ENCODE measurements at regions not wholly inside any gene's neighbourhood (a gene's known extent, or its start where the extent isn't known, plus 50 kb on each side); places are given as distances from the start of the nearest gene placed in this dataset.

DNA sequence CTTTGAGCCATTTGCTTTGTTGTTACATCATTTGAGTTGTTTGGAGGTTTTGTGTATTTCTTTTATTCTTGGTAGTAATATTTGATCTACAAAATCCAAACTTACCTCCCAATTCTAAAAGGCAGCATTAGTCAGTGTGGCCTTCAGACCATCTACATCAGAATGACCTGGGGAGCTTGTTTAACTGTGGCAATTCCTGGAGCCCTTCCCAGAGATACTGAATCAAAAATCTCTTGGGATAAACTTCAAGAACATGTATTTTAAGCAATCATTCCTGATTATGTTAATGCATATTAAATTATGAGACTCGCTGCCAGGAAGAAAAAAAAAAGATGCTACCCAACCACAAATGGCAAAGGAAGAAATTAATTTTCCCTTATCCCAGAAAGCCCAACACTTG, 268.9 kb upstream of the PDE4D start:
- peaks cover 0 to 9% of the 10 kb centered on the region in 2 experiments for H3K9me3 ChIP-seq (ENCODE audit: control insufficient read depth in 1 of 2, insufficient read depth in 1 of 2, low read length in 2 of 2)
- H3K4me1 ChIP-seq (ENCODE audit: insufficient read depth, low read length): no peaks in the 10 kb centered on the region
- DNase-seq: no peak
- no peak overlapping the region for H3K27ac ChIP-seq (ENCODE audit: low read depth in 1 of 2, low read length in 2 of 2)
- H3K27me3 ChIP-seq (ENCODE audit: control insufficient read depth in 1 of 2, insufficient read depth in 2 of 2, low read length in 2 of 2): no peaks in the 10 kb centered on the region
- H3K4me3 Mint-ChIP-seq: no peak overlapping the region
- no peak for ATAC-seq (ENCODE audit: poor library complexity)
- H3K4me1 Mint-ChIP-seq (ENCODE audit: low read depth): no peaks in the 10 kb centered on the region
- TF ChIP-seq, protein P1, sequence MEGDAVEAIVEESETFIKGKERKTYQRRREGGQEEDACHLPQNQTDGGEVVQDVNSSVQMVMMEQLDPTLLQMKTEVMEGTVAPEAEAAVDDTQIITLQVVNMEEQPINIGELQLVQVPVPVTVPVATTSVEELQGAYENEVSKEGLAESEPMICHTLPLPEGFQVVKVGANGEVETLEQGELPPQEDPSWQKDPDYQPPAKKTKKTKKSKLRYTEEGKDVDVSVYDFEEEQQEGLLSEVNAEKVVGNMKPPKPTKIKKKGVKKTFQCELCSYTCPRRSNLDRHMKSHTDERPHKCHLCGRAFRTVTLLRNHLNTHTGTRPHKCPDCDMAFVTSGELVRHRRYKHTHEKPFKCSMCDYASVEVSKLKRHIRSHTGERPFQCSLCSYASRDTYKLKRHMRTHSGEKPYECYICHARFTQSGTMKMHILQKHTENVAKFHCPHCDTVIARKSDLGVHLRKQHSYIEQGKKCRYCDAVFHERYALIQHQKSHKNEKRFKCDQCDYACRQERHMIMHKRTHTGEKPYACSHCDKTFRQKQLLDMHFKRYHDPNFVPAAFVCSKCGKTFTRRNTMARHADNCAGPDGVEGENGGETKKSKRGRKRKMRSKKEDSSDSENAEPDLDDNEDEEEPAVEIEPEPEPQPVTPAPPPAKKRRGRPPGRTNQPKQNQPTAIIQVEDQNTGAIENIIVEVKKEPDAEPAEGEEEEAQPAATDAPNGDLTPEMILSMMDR (IDR thresholded peaks at IDR 0.05): no peak
- no peak overlapping the region for H3K27ac Mint-ChIP-seq
- no peaks in the 10 kb centered on the region for H3K36me3 ChIP-seq (ENCODE audit: insufficient read depth, low read length)
- intact Hi-C loops (cut with DNase I, micrococcal nuclease): no loop called here
- no peaks in the 10 kb centered on the region for H3K9me3 Mint-ChIP-seq
- POLR2A ChIA-PET: no interaction called here
- no peak overlapping the region for H3K4me3 ChIP-seq (ENCODE audit: low read length)
- CTCF ChIA-PET: no interaction called here
- H3K36me3 Mint-ChIP-seq (ENCODE audit: low read depth): no peaks in the 10 kb centered on the region
- no peaks in the 10 kb centered on the region for H3K27me3 Mint-ChIP-seq

DNA sequence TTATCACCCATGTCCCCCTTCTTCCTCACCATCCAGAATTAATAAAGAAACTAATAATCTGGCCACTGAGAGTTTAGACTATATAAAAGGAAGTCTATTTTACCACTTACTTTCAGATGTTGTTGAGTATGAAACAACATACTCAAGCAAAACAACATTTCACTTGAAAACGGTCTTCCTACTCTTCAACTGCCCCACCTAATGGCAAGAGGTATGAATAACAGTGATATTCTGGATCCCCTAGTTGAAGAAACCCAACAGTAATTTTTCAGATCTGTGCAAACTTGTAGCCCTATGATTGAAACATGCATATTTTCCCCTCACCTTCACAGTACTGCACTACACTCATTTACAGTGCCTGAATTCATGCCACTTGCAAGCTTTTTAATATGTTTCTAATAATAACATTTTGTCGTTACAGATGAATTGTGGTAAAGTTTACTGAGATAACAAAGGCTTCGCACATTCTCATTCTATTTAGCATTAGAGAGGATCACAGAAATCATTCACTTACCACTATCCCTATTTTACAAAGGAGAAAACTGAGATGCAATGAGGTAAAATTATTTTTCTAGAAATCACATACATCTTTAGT, 267.9 kb upstream of the PDE4D start:
- POLR2A ChIA-PET: no interaction called here
- Histone ChIP-seq H3K9me3 (ENCODE audit: control insufficient read depth in 1 of 2, insufficient read depth in 1 of 2, low read length in 2 of 2) (peaks cover 0 to 5% of the 10 kb centered on the region in 2 experiments), H3K36me3 (ENCODE audit: insufficient read depth, low read length) (no peaks in the 10 kb centered on the region), H3K27me3 (ENCODE audit: control insufficient read depth in 1 of 2, insufficient read depth in 2 of 2, low read length in 2 of 2) (no peaks in the 10 kb centered on the region), H3K27ac (ENCODE audit: low read depth in 1 of 2, low read length in 2 of 2) (no peak overlapping the region), H3K4me1 (ENCODE audit: insufficient read depth, low read length) (no peaks in the 10 kb centered on the region), H3K4me3 (ENCODE audit: low read length) (no peak overlapping the region)
- H3K4me1 Mint-ChIP-seq (ENCODE audit: low read depth): no peaks in the 10 kb centered on the region
- CTCF ChIA-PET: no interaction called here
- TF ChIP-seq, protein P1 (IDR thresholded peaks at IDR 0.05): no peak
- H3K27me3 Mint-ChIP-seq: no peaks in the 10 kb centered on the region
- intact Hi-C loops (cut with DNase I, micrococcal nuclease): no loop called here
- DNase-seq (no peak), ATAC-seq (ENCODE audit: poor library complexity) (no peak)
- no peaks in the 10 kb centered on the region for H3K9me3 Mint-ChIP-seq
- H3K4me3 Mint-ChIP-seq: no peak overlapping the region
- no peaks in the 10 kb centered on the region for H3K36me3 Mint-ChIP-seq (ENCODE audit: low read depth)
- no peak overlapping the region for H3K27ac Mint-ChIP-seq

DNA sequence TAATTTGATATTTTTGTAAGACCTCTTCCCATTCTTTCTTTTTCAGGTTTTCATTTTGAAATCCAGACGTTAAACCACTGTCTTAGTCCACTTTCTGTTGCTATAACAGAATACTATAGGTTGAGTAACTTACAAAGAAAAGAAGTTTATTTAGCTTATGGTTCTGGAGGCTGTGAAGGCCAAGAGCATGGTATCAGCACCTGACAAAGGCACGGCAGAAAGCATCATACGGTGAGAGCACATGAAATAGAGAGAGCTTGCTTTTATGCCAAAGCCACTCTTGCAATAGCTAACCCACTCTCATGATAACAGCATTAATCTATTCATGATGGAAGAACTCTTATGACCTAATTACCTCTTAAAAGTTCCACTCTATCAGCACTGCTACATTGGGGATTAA, 255.6 kb upstream of the PDE4D start:
- Mint-ChIP-seq H3K27ac (no peak overlapping the region), H3K4me1 (ENCODE audit: low read depth) (no peaks in the 10 kb centered on the region), H3K27me3 (no peaks in the 10 kb centered on the region), H3K4me3 (no peak overlapping the region), H3K9me3 (peaks cover 4% of the 10 kb centered on the region), H3K36me3 (ENCODE audit: low read depth) (no peaks in the 10 kb centered on the region)
- Histone ChIP-seq H3K4me1 (ENCODE audit: insufficient read depth, low read length) (no peaks in the 10 kb centered on the region), H3K4me3 (ENCODE audit: low read length) (no peak overlapping the region), H3K36me3 (ENCODE audit: insufficient read depth, low read length) (no peaks in the 10 kb centered on the region), H3K27ac (ENCODE audit: low read depth in 1 of 2, low read length in 2 of 2) (no peak overlapping the region), H3K27me3 (ENCODE audit: control insufficient read depth in 1 of 2, insufficient read depth in 2 of 2, low read length in 2 of 2) (no peaks in the 10 kb centered on the region), H3K9me3 (ENCODE audit: control insufficient read depth in 1 of 2, insufficient read depth in 1 of 2, low read length in 2 of 2) (peaks cover 0 to 7% of the 10 kb centered on the region in 2 experiments)
- ChIA-PET POLR2A (no interaction called here), CTCF (no interaction called here)
- TF ChIP-seq, protein P1 (IDR thresholded peaks at IDR 0.05): no peak
- intact Hi-C loops (cut with DNase I, micrococcal nuclease): no loop called here
- ATAC-seq (ENCODE audit: poor library complexity) (no peak), DNase-seq (no peak)
